ENCODE measurements at regions not wholly inside any gene's neighbourhood (a gene's known extent, or its start where the extent isn't known, plus 50 kb on each side); places are given as distances from the start of the nearest gene placed in this dataset.

- TF ChIP-seq PBX3 (IDR thresholded peaks at IDR 0.05; ENCODE audit: insufficient replicate concordance, low read depth, low read length), result no peak
- TF ChIP-seq ASH2L (IDR thresholded peaks at IDR 0.05; ENCODE audit: borderline replicate concordance, low read depth), result no peak
- TF ChIP-seq MEF2B (IDR thresholded peaks at IDR 0.05; ENCODE audit: partially characterized antibody, poor library complexity, severe bottlenecking), result no peak
- TF ChIP-seq ETV6 (conservative IDR thresholded peaks at IDR 0.05 in 1 of 2, IDR thresholded peaks at IDR 0.05 in 1 of 2; ENCODE audit: borderline replicate concordance in 1 of 2, low read depth in 1 of 2), result no peak
- TF ChIP-seq, protein P1, sequence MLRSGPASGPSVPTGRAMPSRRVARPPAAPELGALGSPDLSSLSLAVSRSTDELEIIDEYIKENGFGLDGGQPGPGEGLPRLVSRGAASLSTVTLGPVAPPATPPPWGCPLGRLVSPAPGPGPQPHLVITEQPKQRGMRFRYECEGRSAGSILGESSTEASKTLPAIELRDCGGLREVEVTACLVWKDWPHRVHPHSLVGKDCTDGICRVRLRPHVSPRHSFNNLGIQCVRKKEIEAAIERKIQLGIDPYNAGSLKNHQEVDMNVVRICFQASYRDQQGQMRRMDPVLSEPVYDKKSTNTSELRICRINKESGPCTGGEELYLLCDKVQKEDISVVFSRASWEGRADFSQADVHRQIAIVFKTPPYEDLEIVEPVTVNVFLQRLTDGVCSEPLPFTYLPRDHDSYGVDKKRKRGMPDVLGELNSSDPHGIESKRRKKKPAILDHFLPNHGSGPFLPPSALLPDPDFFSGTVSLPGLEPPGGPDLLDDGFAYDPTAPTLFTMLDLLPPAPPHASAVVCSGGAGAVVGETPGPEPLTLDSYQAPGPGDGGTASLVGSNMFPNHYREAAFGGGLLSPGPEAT (IDR thresholded peaks at IDR 0.05; ENCODE audit: low read depth), result no peak
- TF ChIP-seq RB1 (IDR thresholded peaks at IDR 0.05; ENCODE audit: borderline replicate concordance), result no peak
- no peak for TF ChIP-seq STAT1 (conservative IDR thresholded peaks at IDR 0.05)
- TF ChIP-seq SMAD5 (IDR thresholded peaks at IDR 0.05; ENCODE audit: low read depth), result no peak
These were observed 182.7 kb downstream of the TFAP2B start (continued) for GRCh38 chr6:51001399-51001798.

- SMC1A ChIA-PET (ENCODE audit: uncharacterized antibody, unreplicated experiment), result no interaction called here
- no TSS peak for BruUV-seq (replicated peaks)
- POLR2A ChIA-PET, result no interaction called here
- Histone ChIP-seq H3K4me1 (ENCODE audit: control insufficient read depth, insufficient read depth, low read length) (no peaks in the 10 kb centered on the region), H3K4me3 (no peak overlapping the region), H3K9ac (ENCODE audit: control insufficient read depth, insufficient read depth, low read length) (no peak overlapping the region), H3K27ac (ENCODE audit: control insufficient read depth, insufficient read depth) (no peak overlapping the region), H3K4me2 (ENCODE audit: control insufficient read depth, insufficient read depth) (no peak overlapping the region), H3K79me2 (ENCODE audit: control insufficient read depth, insufficient read depth, low read length) (no peaks in the 10 kb centered on the region), H4K20me1 (ENCODE audit: control insufficient read depth, insufficient read depth) (no peaks in the 10 kb centered on the region), H3K27me3 (replicated peaks in 1 of 2; ENCODE audit: control insufficient read depth in 2 of 2, insufficient read depth in 2 of 2, low read length in 1 of 2) (no peaks in the 10 kb centered on the region), H3K9me3 (replicated peaks; ENCODE audit: control insufficient read depth, insufficient read depth, low read length) (no peaks in the 10 kb centered on the region), H3K36me3 (ENCODE audit: control insufficient read depth in 2 of 2, insufficient read depth in 2 of 2, low read length in 1 of 2) (no peaks in the 10 kb centered on the region), H2AFZ (ENCODE audit: control insufficient read depth, low read depth, low read length) (no peak overlapping the region)
- ATAC-seq (no peak), DNase-seq (ENCODE audit: low read depth, low spot score) (no peak), FAIRE-seq (no peak)
- RAD21 ChIA-PET (ENCODE audit: unreplicated experiment), result no interaction called here
- CTCF ChIA-PET, result no interaction called here
- intact Hi-C loops (cut with micrococcal nuclease; ENCODE audit: unreplicated experiment), result no loop called here
- WGBS (ENCODE audit: insufficient coverage, insufficient replicate concordance, low lambda C conversion rate, missing lambda C conversion rate), result 16% methylated on average over 4 of the region's 4 CpGs
- in situ Hi-C loops (cut with MboI), result no loop called here
- TF ChIP-seq ZNF384 (IDR thresholded peaks at IDR 0.05; ENCODE audit: borderline replicate concordance, low read depth, low read length) (no peak), ZBTB40 (IDR thresholded peaks at IDR 0.05; ENCODE audit: borderline replicate concordance) (no peak), MEF2B (IDR thresholded peaks at IDR 0.05; ENCODE audit: partially characterized antibody, poor library complexity, severe bottlenecking) (no peak), SMAD5 (IDR thresholded peaks at IDR 0.05; ENCODE audit: low read depth) (no peak), SMC3 (IDR thresholded peaks at IDR 0.05; ENCODE audit: borderline replicate concordance, low read length) (no peak)
- TF ChIP-seq, protein P2, sequence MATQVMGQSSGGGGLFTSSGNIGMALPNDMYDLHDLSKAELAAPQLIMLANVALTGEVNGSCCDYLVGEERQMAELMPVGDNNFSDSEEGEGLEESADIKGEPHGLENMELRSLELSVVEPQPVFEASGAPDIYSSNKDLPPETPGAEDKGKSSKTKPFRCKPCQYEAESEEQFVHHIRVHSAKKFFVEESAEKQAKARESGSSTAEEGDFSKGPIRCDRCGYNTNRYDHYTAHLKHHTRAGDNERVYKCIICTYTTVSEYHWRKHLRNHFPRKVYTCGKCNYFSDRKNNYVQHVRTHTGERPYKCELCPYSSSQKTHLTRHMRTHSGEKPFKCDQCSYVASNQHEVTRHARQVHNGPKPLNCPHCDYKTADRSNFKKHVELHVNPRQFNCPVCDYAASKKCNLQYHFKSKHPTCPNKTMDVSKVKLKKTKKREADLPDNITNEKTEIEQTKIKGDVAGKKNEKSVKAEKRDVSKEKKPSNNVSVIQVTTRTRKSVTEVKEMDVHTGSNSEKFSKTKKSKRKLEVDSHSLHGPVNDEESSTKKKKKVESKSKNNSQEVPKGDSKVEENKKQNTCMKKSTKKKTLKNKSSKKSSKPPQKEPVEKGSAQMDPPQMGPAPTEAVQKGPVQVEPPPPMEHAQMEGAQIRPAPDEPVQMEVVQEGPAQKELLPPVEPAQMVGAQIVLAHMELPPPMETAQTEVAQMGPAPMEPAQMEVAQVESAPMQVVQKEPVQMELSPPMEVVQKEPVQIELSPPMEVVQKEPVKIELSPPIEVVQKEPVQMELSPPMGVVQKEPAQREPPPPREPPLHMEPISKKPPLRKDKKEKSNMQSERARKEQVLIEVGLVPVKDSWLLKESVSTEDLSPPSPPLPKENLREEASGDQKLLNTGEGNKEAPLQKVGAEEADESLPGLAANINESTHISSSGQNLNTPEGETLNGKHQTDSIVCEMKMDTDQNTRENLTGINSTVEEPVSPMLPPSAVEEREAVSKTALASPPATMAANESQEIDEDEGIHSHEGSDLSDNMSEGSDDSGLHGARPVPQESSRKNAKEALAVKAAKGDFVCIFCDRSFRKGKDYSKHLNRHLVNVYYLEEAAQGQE (IDR thresholded peaks at IDR 0.05; ENCODE audit: low read depth, low read length), result no peak
These were observed 185.7 kb downstream of the TFAP2B start for GRCh38 chr6:51004380-51004779.

All from GM12878 (cell line).